Ishikawa (cell line): ENCODE measurements at regions not wholly inside any gene's neighbourhood (a gene's known extent, or its start where the extent isn't known, plus 50 kb on each side); places are given as distances from the start of the nearest gene placed in this dataset.

Experiments
- CEBPB ChIP-seq: IDR thresholded peaks from 2 replicates; pipeline ENCODE4 v1.6.1; 2012
- EGR1 ChIP-seq: IDR thresholded peaks from 2 replicates; pipeline ENCODE4 v1.6.1; 2012
- EP300 ChIP-seq: IDR thresholded peaks from 2 replicates; pipeline ENCODE4 v1.6.1; 2012; ENCODE audit warnings: borderline replicate concordance
- FOXM1 ChIP-seq: IDR thresholded peaks from 2 replicates; pipeline ENCODE4 v1.6.1; 2012; ENCODE audit warnings: low read depth, borderline replicate concordance
- RAD21 ChIP-seq: IDR thresholded peaks from 2 replicates; pipeline ENCODE4 v1.6.1; 2012; ENCODE audit warnings: low read depth
- REST ChIP-seq: IDR thresholded peaks from 2 replicates; pipeline ENCODE4 v1.6.1; 2012; ENCODE audit warnings: low read depth, mild to moderate bottlenecking
- TAF1 ChIP-seq: IDR thresholded peaks from 2 replicates; pipeline ENCODE4 v1.6.1; 2012; ENCODE audit warnings: low read depth, mild to moderate bottlenecking

GRCh38 chr6:138555421-138555988 is 56.2 kb upstream of the NHSL1 start:
- no peak for TF ChIP-seq TAF1
- no peak for TF ChIP-seq CEBPB
- TF ChIP-seq RAD21 = no peak
- TF ChIP-seq EP300 = no peak
- no peak for TF ChIP-seq REST
- TF ChIP-seq FOXM1 = no peak
- TF ChIP-seq EGR1 = no peak
